PC-3 (cell line): ENCODE measurements at regions not wholly inside any gene's neighbourhood (a gene's known extent, or its start where the extent isn't known, plus 50 kb on each side); places are given as distances from the start of the nearest gene placed in this dataset.

Experiments
- EZH2phosphoT487 ChIP-seq: fragments of 300-600 bp; sonication (generic); IDR thresholded peaks from 2 replicates; pipeline ENCODE4 v1.6.1; 2018; ENCODE audit warnings: mild to moderate bottlenecking, antibody characterized with exemption, low read length, borderline replicate concordance
- TF ChIP-seq, protein P1 (sequence below): fragments of 300-600 bp; sonication (generic); conservative IDR thresholded peaks from 2 replicates; pipeline ENCODE4 v1.5.1; 2017; ENCODE audit warnings: antibody characterized with exemption, low read depth, mild to moderate bottlenecking, low read length

DNA sequence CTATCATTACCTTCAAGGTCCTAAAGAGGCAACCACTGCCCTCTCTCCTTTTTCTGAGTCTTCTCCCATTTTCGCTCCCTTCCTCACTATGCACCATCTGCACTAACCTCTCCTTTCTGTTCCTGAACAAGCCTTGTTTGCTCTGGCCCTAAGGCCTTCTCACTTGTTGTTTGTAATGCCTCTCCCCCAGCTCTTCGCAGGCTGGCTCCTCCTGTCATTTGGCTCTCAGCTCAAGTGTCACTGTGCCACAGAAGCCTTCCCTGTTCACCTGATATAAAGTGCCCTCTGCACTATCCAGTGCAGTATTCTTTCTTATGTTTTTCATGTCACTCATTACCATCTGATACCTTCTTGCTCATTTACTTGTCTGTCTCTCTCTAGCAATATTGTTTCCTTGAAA is 303.7 kb downstream of the KCNN2 start:
- no peak for TF ChIP-seq EZH2phosphoT487
- TF ChIP-seq, protein P1, sequence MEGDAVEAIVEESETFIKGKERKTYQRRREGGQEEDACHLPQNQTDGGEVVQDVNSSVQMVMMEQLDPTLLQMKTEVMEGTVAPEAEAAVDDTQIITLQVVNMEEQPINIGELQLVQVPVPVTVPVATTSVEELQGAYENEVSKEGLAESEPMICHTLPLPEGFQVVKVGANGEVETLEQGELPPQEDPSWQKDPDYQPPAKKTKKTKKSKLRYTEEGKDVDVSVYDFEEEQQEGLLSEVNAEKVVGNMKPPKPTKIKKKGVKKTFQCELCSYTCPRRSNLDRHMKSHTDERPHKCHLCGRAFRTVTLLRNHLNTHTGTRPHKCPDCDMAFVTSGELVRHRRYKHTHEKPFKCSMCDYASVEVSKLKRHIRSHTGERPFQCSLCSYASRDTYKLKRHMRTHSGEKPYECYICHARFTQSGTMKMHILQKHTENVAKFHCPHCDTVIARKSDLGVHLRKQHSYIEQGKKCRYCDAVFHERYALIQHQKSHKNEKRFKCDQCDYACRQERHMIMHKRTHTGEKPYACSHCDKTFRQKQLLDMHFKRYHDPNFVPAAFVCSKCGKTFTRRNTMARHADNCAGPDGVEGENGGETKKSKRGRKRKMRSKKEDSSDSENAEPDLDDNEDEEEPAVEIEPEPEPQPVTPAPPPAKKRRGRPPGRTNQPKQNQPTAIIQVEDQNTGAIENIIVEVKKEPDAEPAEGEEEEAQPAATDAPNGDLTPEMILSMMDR: no peak
